HG03432 (cell line): ENCODE measurements at regions not wholly inside any gene's neighbourhood (a gene's known extent, or its start where the extent isn't known, plus 50 kb on each side); places are given as distances from the start of the nearest gene placed in this dataset.
"Not testable (repeated sequence)": the region's sequence is repeated elsewhere in the genome, so short reads cannot be mapped to it uniquely, and the experiment has no call there.

Experiments
- ATAC-seq: cut with Tn5 transposase; IDR thresholded peaks from one replicate; pipeline ENCODE4 v1.9.1; 2021; ENCODE audit warnings: mild to moderate bottlenecking, moderate library complexity; ENCODE audit not compliant: unreplicated experiment

GRCh38 chr12:33041562-33041961 lies 145.0 kb upstream of the PKP2 start:
- no peak for ATAC-seq

GRCh38 chr12:33033999-33034398 lies 137.4 kb upstream of the PKP2 start:
- ATAC-seq: not testable (repeated sequence)

- no peak for ATAC-seq
Observed at GRCh38 chr12:33026791-33027190, 130.2 kb upstream of the PKP2 start.

- ATAC-seq: not testable (repeated sequence)
Observed at GRCh38 chr12:33022724-33023123, 126.1 kb upstream of the PKP2 start.

- ATAC-seq: not testable (repeated sequence)
Observed at GRCh38 chr12:33017029-33017428, 120.5 kb upstream of the PKP2 start.

- no peak for ATAC-seq
Observed at GRCh38 chr12:33012226-33012625, 115.6 kb upstream of the PKP2 start.

- no peak for ATAC-seq
Observed at GRCh38 chr12:33006106-33006505, 109.5 kb upstream of the PKP2 start.

GRCh38 chr12:33000016-33000415 lies 103.4 kb upstream of the PKP2 start:
- no peak for ATAC-seq

GRCh38 chr12:32997471-32997870 lies 100.9 kb upstream of the PKP2 start:
- ATAC-seq: no peak

GRCh38 chr12:32995623-32996022 lies 99.0 kb upstream of the PKP2 start:
- no peak for ATAC-seq

- ATAC-seq: no peak
Observed at GRCh38 chr12:32993404-32993803, 96.8 kb upstream of the PKP2 start.

GRCh38 chr12:32989705-32990104 lies 93.1 kb upstream of the PKP2 start:
- no peak for ATAC-seq

- ATAC-seq: no peak
Observed at GRCh38 chr12:32988982-32989381, 92.4 kb upstream of the PKP2 start.

GRCh38 chr12:32987512-32987911 lies 90.9 kb upstream of the PKP2 start:
- ATAC-seq: no peak

GRCh38 chr12:32983968-32984367 lies 87.4 kb upstream of the PKP2 start:
- ATAC-seq: no peak

- ATAC-seq: no peak
Observed at GRCh38 chr12:32983332-32983731, 86.8 kb upstream of the PKP2 start.

- no peak for ATAC-seq
Observed at GRCh38 chr12:32981139-32981538, 84.6 kb upstream of the PKP2 start.

- no peak for ATAC-seq
Observed at GRCh38 chr12:32975122-32975521, 78.5 kb upstream of the PKP2 start.

GRCh38 chr12:32970465-32971110 lies 74.0 kb upstream of the PKP2 start:
- no peak for ATAC-seq

- ATAC-seq: no peak
Observed at GRCh38 chr12:32964981-32965585, 68.5 kb upstream of the PKP2 start.

GRCh38 chr12:32956418-32956817 lies 59.8 kb upstream of the PKP2 start:
- not testable (repeated sequence) for ATAC-seq

GRCh38 chr12:32952681-32953080 lies 56.1 kb upstream of the PKP2 start:
- no peak for ATAC-seq

GRCh38 chr12:32949815-32950214 lies 53.2 kb upstream of the PKP2 start:
- no peak for ATAC-seq
